Bronchial epithelial cell (primary cell): ENCODE measurements at regions not wholly inside any gene's neighbourhood (a gene's known extent, or its start where the extent isn't known, plus 50 kb on each side); places are given as distances from the start of the nearest gene placed in this dataset.

Source experiments
- DNase-seq: peaks from one replicate; pipeline ENCODE4 v3.0.0-alpha.2; 2010; ENCODE audit warnings: low read depth
- FAIRE-seq: peaks from 2 replicates; lab custom pipeline; 2011; peaks lifted over from hg19 to GRCh38; lab: Jason Lieb, UNC
- H3K27me3 ChIP-seq: 2 replicates; pipeline ENCODE4 v1.5.1; 2011; ENCODE audit warnings: low read length; ENCODE audit not compliant: control insufficient read depth, insufficient read depth
- H3K36me3 ChIP-seq: 2 replicates; pipeline ENCODE4 v1.5.1; 2011; ENCODE audit warnings: low read length; ENCODE audit not compliant: control insufficient read depth, insufficient read depth
- H3K4me3 ChIP-seq: 2 replicates; pipeline ENCODE4 v1.5.1; 2011; ENCODE audit warnings: mild to moderate bottlenecking, low read depth, low read length, control low read depth
- CTCF ChIP-seq: IDR thresholded peaks from 2 replicates; pipeline ENCODE4 v1.5.1; 2011; ENCODE audit warnings: mild to moderate bottlenecking, moderate library complexity, low read length, control low read depth, inconsistent platforms; ENCODE audit not compliant: insufficient read depth, severe bottlenecking

- H3K36me3 ChIP-seq, result no peaks in the 10 kb centered on the region
- DNase-seq (no peak), FAIRE-seq (no peak)
- no peak overlapping the region for H3K4me3 ChIP-seq
- H3K27me3 ChIP-seq, result no peaks in the 10 kb centered on the region
- TF ChIP-seq CTCF, result no peak
These were observed 182.8 kb upstream of the TOX3 start for GRCh38 chr16:52729731-52730130.

GRCh38 chr16:52727849-52728248 lies 180.9 kb upstream of the TOX3 start:
- TF ChIP-seq CTCF, result no peak
- H3K27me3 ChIP-seq, result no peaks in the 10 kb centered on the region
- H3K36me3 ChIP-seq, result no peaks in the 10 kb centered on the region
- peak; percentile 7 for FAIRE-seq
- no peak overlapping the region for H3K4me3 ChIP-seq
- DNase-seq, result no peak

DNA sequence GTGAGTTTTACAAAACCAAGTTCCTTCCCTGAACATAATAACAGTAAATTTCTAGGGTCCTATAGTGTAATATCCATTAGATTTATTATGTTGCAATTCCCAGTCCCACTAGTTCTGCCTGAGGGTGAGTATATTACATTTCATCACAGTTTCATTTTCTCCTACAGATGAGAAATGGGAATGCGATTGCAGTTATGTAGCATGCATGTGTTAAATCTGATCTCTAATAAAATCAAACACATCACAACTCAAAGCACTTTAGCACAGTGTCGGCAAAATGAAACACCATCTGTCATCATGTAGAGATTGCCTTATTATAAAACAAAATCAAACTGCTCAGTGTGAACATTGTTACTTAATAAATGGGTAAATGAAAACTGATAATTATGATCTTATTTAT lies 180.5 kb upstream of the TOX3 start:
- Histone ChIP-seq H3K36me3 (no peaks in the 10 kb centered on the region), H3K27me3 (no peaks in the 10 kb centered on the region), H3K4me3 (no peak overlapping the region)
- TF ChIP-seq CTCF, result no peak
- DNase-seq (peak; percentile 18), FAIRE-seq (no peak)

- Histone ChIP-seq H3K4me3 (no peak overlapping the region), H3K27me3 (no peaks in the 10 kb centered on the region), H3K36me3 (no peaks in the 10 kb centered on the region)
- TF ChIP-seq CTCF, result no peak
- no peak for DNase-seq
- no peak for FAIRE-seq
These were observed 178.5 kb upstream of the TOX3 start for GRCh38 chr16:52725461-52725860.

DNA sequence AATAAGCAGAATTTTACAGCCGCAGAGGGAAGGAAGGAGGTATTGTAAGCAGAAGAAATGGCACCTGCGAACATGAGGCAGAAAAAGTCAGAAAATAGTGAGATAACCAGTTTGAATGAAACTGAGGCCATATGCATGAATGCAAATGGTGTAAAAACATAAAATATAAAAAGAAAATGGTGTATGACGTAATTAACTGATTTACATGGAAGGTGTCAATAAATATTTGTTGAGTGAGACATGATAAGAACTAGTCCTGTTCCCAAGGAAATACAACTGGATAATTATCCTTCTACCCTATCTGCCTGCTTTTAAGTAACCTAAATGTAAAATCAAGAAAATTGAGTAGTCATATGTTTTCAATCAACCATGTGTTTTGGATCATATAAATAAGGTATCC lies 178.1 kb upstream of the TOX3 start:
- no peak for FAIRE-seq
- no peak overlapping the region for H3K4me3 ChIP-seq
- H3K36me3 ChIP-seq, result no peaks in the 10 kb centered on the region
- no peaks in the 10 kb centered on the region for H3K27me3 ChIP-seq
- no peak for TF ChIP-seq CTCF
- DNase-seq, result no peak

DNA sequence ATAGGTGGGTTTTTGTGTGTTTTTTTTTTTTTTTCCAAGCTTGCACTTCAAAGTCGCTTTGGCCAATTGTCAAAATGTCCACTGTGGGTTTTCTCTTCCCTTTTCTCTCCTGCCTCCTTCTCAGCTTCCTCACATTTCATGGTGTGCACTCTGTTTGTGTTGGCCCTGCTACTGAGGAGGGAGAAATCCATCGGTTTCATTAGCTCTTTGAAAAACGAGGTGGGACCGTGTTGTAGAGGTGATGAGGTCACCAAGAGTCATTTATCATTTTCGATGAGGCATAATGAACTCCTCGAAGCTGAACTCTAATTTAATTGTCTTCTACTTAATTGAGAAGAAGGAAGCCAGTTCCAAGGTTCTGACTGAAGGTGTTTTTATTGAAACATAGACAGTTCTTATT lies 174.4 kb upstream of the TOX3 start:
- H3K27me3 ChIP-seq, result no peaks in the 10 kb centered on the region
- DNase-seq, result no peak
- FAIRE-seq, result no peak
- no peak overlapping the region for H3K4me3 ChIP-seq
- no peak for TF ChIP-seq CTCF
- no peaks in the 10 kb centered on the region for H3K36me3 ChIP-seq
